ENCODE measurements at regions not wholly inside any gene's neighbourhood (a gene's known extent, or its start where the extent isn't known, plus 50 kb on each side); places are given as distances from the start of the nearest gene placed in this dataset.

DNA sequence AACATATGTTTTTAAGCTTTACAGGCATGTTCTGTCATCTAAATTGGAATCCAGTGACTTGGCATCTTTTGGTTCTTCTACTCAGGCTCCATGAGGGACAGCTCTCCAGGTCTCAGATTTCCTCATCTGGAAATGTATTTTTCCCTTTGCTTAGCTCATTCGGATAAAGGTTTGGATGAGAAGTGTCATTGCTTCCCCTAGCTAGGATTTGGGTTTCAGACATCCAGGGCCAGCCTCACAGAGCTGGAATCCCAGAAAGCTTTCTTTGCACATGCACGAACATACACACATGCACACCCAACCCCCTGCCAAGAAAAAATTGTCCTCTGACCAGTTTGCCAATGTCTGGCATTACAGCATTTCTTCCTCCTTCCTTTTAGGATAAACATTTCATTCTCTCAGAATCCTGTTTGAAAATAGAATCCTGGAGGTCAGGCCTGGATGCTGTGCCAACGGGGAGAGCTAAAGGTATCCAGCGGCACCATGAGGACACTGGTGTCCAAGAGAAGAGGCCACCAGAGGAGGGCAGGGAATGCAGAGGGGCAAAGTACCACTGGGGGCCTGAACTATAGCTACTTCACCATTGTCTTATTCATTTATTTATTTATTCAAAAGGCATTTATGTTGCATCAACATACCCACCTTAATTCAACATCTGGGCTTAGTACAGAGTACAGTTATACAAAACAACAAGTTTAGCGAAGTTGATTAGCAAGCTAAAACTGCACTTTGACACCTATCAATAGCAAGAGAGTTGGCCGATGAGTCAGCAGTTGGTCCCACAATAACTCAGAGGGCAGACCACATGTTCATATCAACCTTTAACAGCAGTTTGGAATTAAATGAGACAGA is 97.9 kb upstream of the ATL2 start (continued):
- TF ChIP-seq ZNF20 (CRISPR knock-in tag; IDR thresholded peaks at IDR 0.05) (no peak), ZNF121 (CRISPR knock-in tag; IDR thresholded peaks at IDR 0.05) (no peak), ZNF704 (CRISPR knock-in tag; IDR thresholded peaks at IDR 0.05; ENCODE audit: borderline replicate concordance) (no peak), ZNF567 (CRISPR knock-in tag; IDR thresholded peaks at IDR 0.05; ENCODE audit: borderline replicate concordance) (no peak), FOXK2 (IDR thresholded peaks at IDR 0.05) (no peak), ETV5 (CRISPR knock-in tag; IDR thresholded peaks at IDR 0.05; ENCODE audit: borderline replicate concordance) (no peak), ZNF446 (CRISPR knock-in tag; IDR thresholded peaks at IDR 0.05) (no peak), PAXIP1 (CRISPR knock-in tag; conservative IDR thresholded peaks at IDR 0.05) (peak; percentile 70), ZNF44 (CRISPR knock-in tag; IDR thresholded peaks at IDR 0.05) (no peak), GTF2F1 (IDR thresholded peaks at IDR 0.05; ENCODE audit: low read length) (no peak), TEAD3 (CRISPR knock-in tag; optimal IDR thresholded peaks at IDR 0.05; ENCODE audit: borderline replicate concordance) (peak; percentile 51), RORA (CRISPR knock-in tag; IDR thresholded peaks at IDR 0.05) (no peak), ZNF414 (CRISPR knock-in tag; IDR thresholded peaks at IDR 0.05) (no peak), MEIS2 (CRISPR knock-in tag; IDR thresholded peaks at IDR 0.05) (no peak), ELF3 (CRISPR knock-in tag; IDR thresholded peaks at IDR 0.05) (peak; percentile 43; the same call in 1 of the 2 replicates), CREB1 (IDR thresholded peaks at IDR 0.05) (no peak), CREB1 (CRISPR knock-in tag; IDR thresholded peaks at IDR 0.05) (peak; percentile 29; the same call in 1 of the 2 replicates), RAD21 (CRISPR knock-in tag; IDR thresholded peaks at IDR 0.05) (0 out of 2 replicates have a peak, but pooled peaks have one; percentile 9), AGO2 (optimal IDR thresholded peaks at IDR 0.05; ENCODE audit: low read depth, low read length) (no peak), DNMT3B (CRISPR knock-in tag; conservative IDR thresholded peaks at IDR 0.05) (no peak), EP300 (IDR thresholded peaks at IDR 0.05; ENCODE audit: low read depth in 2 of 2, low read length in 2 of 2) (peak in 1 of 2 experiments; percentile 25; a peak in 1 of 4 replicates), EP300 (CRISPR knock-in tag; IDR thresholded peaks at IDR 0.05; ENCODE audit: borderline replicate concordance) (0 out of 2 replicates have a peak, but pooled peaks have one; percentile 8), ETV6 (CRISPR knock-in tag; conservative IDR thresholded peaks at IDR 0.05) (no peak), E2F5 (CRISPR knock-in tag; conservative IDR thresholded peaks at IDR 0.05) (no peak), NFE2L1 (CRISPR knock-in tag; IDR thresholded peaks at IDR 0.05; ENCODE audit: borderline replicate concordance) (no peak), MAFG (CRISPR knock-in tag; IDR thresholded peaks at IDR 0.05) (peak; percentile 60; the same call in 1 of the 2 replicates)
